ENCODE measurements at regions not wholly inside any gene's neighbourhood (a gene's known extent, or its start where the extent isn't known, plus 50 kb on each side); places are given as distances from the start of the nearest gene placed in this dataset.
A peak's percentile ranks its signal among the peaks of the same experiment; 100 is the strongest.

DNA sequence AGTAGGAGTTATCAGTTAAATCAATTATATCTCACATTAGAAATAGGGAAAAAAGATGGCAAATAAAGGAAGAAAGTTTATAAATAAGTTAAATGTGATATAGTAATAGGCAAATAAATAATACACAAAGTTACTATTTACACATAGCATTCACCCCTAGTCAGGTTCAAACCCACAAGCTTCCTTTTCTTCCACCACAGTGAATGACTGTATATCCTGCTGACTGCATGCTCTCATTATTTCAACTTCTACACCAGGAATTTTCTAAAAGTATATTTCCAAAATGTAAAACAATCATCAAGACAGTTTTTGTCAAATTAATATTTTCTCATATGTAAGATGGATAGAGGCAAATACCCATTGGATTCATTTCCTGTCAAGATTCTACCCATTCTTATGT is 548.6 kb upstream of the SLITRK5 start:
- Mint-ChIP-seq H3K4me1 (peaks cover 8% of the 10 kb centered on the region), H3K4me3 (no peak overlapping the region), H3K27me3 (ENCODE audit: low read depth) (peaks cover 5% of the 10 kb centered on the region), H3K27ac (no peak overlapping the region), H3K9me3 (no peaks in the 10 kb centered on the region), H3K36me3 (no peaks in the 10 kb centered on the region)
- ChIA-PET POLR2A (no interaction called here), CTCF (no interaction called here)
- DNase-seq (ENCODE audit: low spot score) (no peak), ATAC-seq (no peak)
- TF ChIP-seq PRRX2 (CRISPR knock-in tag; IDR thresholded peaks at IDR 0.05) (no peak), TEAD4 (CRISPR knock-in tag; IDR thresholded peaks at IDR 0.05) (no peak), NR1H2 (CRISPR knock-in tag; IDR thresholded peaks at IDR 0.05) (no peak), NR2C2 (CRISPR knock-in tag; IDR thresholded peaks at IDR 0.05) (no peak), ZNF317 (CRISPR knock-in tag; IDR thresholded peaks at IDR 0.05; ENCODE audit: borderline replicate concordance, low read depth) (no peak), GRHL2 (CRISPR knock-in tag; IDR thresholded peaks at IDR 0.05; ENCODE audit: insufficient replicate concordance, severe bottlenecking) (no peak), CBFB (CRISPR knock-in tag; IDR thresholded peaks at IDR 0.05; ENCODE audit: low read depth) (no peak)
- TF ChIP-seq, protein P1, sequence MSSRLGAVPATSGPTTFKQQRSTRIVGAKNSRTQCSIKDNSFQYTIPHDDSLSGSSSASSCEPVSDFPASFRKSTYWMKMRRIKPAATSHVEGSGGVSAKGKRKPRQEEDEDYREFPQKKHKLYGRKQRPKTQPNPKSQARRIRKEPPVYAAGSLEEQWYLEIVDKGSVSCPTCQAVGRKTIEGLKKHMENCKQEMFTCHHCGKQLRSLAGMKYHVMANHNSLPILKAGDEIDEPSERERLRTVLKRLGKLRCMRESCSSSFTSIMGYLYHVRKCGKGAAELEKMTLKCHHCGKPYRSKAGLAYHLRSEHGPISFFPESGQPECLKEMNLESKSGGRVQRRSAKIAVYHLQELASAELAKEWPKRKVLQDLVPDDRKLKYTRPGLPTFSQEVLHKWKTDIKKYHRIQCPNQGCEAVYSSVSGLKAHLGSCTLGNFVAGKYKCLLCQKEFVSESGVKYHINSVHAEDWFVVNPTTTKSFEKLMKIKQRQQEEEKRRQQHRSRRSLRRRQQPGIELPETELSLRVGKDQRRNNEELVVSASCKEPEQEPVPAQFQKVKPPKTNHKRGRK (CRISPR knock-in tag; IDR thresholded peaks at IDR 0.05; ENCODE audit: borderline replicate concordance) = no peak
- TF ChIP-seq, protein P2, sequence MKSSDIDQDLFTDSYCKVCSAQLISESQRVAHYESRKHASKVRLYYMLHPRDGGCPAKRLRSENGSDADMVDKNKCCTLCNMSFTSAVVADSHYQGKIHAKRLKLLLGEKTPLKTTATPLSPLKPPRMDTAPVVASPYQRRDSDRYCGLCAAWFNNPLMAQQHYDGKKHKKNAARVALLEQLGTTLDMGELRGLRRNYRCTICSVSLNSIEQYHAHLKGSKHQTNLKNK (CRISPR knock-in tag; IDR thresholded peaks at IDR 0.05) = no peak
- TF ChIP-seq, protein P3, sequence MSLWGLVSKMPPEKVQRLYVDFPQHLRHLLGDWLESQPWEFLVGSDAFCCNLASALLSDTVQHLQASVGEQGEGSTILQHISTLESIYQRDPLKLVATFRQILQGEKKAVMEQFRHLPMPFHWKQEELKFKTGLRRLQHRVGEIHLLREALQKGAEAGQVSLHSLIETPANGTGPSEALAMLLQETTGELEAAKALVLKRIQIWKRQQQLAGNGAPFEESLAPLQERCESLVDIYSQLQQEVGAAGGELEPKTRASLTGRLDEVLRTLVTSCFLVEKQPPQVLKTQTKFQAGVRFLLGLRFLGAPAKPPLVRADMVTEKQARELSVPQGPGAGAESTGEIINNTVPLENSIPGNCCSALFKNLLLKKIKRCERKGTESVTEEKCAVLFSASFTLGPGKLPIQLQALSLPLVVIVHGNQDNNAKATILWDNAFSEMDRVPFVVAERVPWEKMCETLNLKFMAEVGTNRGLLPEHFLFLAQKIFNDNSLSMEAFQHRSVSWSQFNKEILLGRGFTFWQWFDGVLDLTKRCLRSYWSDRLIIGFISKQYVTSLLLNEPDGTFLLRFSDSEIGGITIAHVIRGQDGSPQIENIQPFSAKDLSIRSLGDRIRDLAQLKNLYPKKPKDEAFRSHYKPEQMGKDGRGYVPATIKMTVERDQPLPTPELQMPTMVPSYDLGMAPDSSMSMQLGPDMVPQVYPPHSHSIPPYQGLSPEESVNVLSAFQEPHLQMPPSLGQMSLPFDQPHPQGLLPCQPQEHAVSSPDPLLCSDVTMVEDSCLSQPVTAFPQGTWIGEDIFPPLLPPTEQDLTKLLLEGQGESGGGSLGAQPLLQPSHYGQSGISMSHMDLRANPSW (CRISPR knock-in tag; conservative IDR thresholded peaks at IDR 0.05; ENCODE audit: low read depth) = no peak

DNA sequence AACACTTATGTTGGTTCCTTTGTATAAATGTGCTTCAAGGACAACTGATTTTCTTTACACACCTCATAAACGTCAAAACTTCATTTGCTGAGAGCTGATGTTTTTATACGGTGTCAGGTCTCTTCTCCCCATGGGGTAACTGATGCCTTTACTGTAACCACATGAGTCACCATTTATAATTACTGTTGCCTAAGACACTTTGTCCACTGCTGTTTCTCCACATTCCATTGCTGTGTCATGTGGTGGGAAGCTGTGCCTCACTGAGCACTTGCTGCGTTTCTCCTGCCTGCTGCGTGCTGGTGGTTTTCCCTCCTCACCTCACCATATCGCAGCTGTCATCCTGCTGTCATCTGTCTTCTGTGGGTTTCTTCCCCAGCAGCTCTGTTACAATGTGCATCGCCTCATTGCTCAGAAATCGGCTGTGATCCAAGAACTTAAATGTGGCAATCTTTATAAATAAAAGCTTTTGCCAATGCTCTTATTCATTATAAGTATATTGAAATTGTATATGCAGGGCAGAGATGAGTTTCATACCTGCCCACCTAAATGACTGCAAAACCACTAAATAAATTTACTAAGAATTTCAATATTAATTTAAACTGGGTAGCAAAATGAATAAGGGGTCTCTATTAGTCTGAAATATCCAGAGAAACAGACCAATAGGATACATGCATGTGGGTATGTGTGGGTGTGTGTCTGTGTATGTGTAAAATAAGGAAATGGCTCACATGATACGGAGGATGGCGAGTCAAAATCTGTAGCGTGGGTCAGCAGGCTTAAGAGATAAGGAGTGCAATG is 547.0 kb upstream of the SLITRK5 start:
- ChIA-PET POLR2A (no interaction called here), CTCF (interaction anchor here (1.0 kb wide), 1 partner anchor 150 kb away, joined by 3 read pairs; no protein-coding TSS in a partner anchor)
- Mint-ChIP-seq H3K9me3 (no peaks in the 10 kb centered on the region), H3K36me3 (no peaks in the 10 kb centered on the region), H3K27me3 (ENCODE audit: low read depth) (peaks cover 12% of the 10 kb centered on the region), H3K4me1 (peaks cover 12% of the 10 kb centered on the region), H3K27ac (no peak overlapping the region), H3K4me3 (no peak overlapping the region)
- DNase-seq (ENCODE audit: low spot score) (peak; percentile 16), ATAC-seq (peak; percentile 75)
- TF ChIP-seq, protein P4, sequence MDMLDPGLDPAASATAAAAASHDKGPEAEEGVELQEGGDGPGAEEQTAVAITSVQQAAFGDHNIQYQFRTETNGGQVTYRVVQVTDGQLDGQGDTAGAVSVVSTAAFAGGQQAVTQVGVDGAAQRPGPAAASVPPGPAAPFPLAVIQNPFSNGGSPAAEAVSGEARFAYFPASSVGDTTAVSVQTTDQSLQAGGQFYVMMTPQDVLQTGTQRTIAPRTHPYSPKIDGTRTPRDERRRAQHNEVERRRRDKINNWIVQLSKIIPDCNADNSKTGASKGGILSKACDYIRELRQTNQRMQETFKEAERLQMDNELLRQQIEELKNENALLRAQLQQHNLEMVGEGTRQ (CRISPR knock-in tag; IDR thresholded peaks at IDR 0.05) = peak; percentile 12; the same call in 1 of the 2 replicates
- TF ChIP-seq, protein P5, sequence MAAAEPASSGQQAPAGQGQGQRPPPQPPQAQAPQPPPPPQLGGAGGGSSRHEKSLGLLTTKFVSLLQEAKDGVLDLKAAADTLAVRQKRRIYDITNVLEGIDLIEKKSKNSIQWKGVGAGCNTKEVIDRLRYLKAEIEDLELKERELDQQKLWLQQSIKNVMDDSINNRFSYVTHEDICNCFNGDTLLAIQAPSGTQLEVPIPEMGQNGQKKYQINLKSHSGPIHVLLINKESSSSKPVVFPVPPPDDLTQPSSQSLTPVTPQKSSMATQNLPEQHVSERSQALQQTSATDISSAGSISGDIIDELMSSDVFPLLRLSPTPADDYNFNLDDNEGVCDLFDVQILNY (CRISPR knock-in tag; IDR thresholded peaks at IDR 0.05) = no peak

DNA sequence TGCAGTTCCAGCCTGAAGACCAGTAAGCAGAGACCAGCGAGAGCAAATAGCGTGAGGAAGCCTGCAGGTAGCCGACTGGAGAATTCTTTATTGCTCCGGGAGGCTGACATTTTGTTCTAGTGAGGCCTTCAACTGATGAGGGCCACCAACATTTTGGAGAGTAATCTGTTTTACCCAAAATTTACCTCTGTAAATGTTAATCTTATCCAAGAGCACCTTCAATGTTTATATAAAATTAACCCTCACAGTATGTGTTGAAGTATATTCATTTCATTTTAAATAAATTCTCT is 546.4 kb upstream of the SLITRK5 start:
- Mint-ChIP-seq H3K9me3 (no peaks in the 10 kb centered on the region), H3K4me3 (no peak overlapping the region), H3K4me1 (peaks cover 15% of the 10 kb centered on the region), H3K27me3 (ENCODE audit: low read depth) (peaks cover 17% of the 10 kb centered on the region), H3K36me3 (no peaks in the 10 kb centered on the region), H3K27ac (no peak overlapping the region)
- POLR2A ChIA-PET = no interaction called here
- DNase-seq (ENCODE audit: low spot score) = no peak
- ATAC-seq = no peak
- CTCF ChIA-PET = no interaction called here
- TF ChIP-seq, protein P3 (CRISPR knock-in tag; conservative IDR thresholded peaks at IDR 0.05; ENCODE audit: low read depth) = no peak
- TF ChIP-seq, protein P6, sequence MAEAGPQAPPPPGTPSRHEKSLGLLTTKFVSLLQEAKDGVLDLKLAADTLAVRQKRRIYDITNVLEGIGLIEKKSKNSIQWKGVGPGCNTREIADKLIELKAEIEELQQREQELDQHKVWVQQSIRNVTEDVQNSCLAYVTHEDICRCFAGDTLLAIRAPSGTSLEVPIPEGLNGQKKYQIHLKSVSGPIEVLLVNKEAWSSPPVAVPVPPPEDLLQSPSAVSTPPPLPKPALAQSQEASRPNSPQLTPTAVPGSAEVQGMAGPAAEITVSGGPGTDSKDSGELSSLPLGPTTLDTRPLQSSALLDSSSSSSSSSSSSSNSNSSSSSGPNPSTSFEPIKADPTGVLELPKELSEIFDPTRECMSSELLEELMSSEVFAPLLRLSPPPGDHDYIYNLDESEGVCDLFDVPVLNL (CRISPR knock-in tag; IDR thresholded peaks at IDR 0.05; ENCODE audit: borderline replicate concordance, low read depth) = no peak
- TF ChIP-seq ETV6 (CRISPR knock-in tag; IDR thresholded peaks at IDR 0.05) (no peak), ZNF423 (CRISPR knock-in tag; IDR thresholded peaks at IDR 0.05) (no peak), CBFB (CRISPR knock-in tag; IDR thresholded peaks at IDR 0.05; ENCODE audit: low read depth) (no peak), ZNF396 (CRISPR knock-in tag; IDR thresholded peaks at IDR 0.05; ENCODE audit: borderline replicate concordance) (no peak), KAT7 (CRISPR knock-in tag; IDR thresholded peaks at IDR 0.05; ENCODE audit: borderline replicate concordance) (no peak)
- TF ChIP-seq, protein P5 (CRISPR knock-in tag; IDR thresholded peaks at IDR 0.05) = no peak

Measured in WTC11 (cell line).